NCI-H2196 (cell line): ENCODE measurements at regions not wholly inside any gene's neighbourhood (a gene's known extent, or its start where the extent isn't known, plus 50 kb on each side); places are given as distances from the start of the nearest gene placed in this dataset.

Source experiments
- DNase-seq: peaks from one replicate; lab custom pipeline; 2025; ENCODE audit not compliant: unreplicated experiment; lab: John Stamatoyannopoulos, UW

DNA sequence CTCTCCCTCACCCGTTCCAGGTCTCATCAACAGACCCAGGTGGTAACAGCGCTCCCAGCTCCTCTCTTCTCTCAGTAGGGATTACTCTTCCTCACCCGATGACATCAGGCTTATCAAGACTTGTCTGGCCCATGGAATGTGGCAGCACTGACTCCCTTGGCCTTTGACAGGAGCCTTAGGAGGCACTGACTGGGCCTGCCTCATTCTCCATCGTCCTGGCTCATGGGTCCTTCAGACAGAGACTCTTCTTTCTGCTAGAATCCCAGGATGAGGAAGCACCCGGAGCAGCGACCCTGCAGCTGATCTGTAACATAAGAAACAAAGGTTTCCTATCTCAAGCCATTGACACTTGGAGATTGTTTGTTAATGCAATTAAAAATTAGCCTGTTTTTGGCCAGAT, 1063.6 kb downstream of the TBC1D22A start:
- no peak for DNase-seq

- no peak for DNase-seq
These were observed 1060.0 kb downstream of the TBC1D22A start for GRCh38 chr22:47822422-47822821.

- no peak for DNase-seq
These were observed 1056.0 kb downstream of the TBC1D22A start for GRCh38 chr22:47818496-47818895.

GRCh38 chr22:47817380-47817779, 1054.9 kb downstream of the TBC1D22A start:
- no peak for DNase-seq

- DNase-seq: no peak
These were observed 1054.4 kb downstream of the TBC1D22A start for GRCh38 chr22:47816863-47817210.

DNA sequence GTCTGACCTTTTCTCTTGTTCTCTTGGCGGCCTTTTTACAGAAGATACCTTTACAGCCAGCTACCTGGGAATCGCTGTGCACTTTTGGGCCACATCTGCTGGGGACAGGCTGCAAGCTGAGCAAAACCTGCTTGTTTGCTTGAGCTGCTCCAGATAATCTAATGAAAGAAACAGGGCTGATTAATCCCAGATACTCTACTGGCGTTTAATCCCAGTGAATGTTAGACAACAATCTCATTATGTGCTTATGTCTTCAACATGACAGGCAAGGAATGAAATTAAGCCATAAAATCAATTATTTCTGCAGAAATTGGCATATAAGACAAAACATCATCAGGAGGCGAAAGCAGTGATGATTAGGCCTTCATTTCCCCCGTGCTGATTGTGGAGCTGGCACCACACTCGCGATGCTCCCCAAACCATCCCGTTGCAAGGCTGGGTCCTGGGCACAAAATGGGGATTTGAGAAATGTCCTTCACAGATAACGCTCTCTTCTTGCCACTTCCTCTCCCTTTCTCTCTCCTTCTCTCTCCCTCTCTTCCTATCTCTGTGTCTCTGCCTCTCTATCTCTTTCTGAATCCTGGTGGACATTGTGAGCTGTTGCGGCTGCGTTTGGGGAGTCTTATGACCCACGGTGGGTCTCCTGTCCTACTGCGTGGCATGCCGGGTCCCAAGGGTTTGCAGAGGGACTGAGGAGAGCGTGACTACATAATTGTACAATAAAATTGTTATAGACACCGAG, 1053.8 kb downstream of the TBC1D22A start:
- no peak for DNase-seq

DNA sequence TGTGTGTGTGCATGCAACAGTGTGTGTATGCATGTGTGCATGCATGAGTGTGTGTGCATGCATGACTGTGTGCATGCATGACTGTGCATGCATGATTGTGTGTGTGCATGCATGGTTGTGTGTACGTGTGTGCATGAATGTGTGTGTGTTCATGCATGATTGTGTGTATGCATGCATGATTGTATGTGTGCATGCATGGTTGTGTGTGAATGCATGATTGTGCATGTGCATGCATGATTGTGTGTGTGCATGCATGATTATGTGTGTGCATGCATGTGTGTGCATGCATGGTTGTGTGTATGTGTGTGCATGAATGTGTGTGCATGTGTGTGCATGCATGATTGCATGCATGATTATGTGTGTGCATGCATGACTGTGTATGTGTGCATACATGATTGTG, 1052.0 kb downstream of the TBC1D22A start:
- no peak for DNase-seq

GRCh38 chr22:47813661-47814060, 1051.2 kb downstream of the TBC1D22A start:
- no peak for DNase-seq

- DNase-seq: no peak
These were observed 1049.5 kb downstream of the TBC1D22A start for GRCh38 chr22:47811971-47812370.

DNA sequence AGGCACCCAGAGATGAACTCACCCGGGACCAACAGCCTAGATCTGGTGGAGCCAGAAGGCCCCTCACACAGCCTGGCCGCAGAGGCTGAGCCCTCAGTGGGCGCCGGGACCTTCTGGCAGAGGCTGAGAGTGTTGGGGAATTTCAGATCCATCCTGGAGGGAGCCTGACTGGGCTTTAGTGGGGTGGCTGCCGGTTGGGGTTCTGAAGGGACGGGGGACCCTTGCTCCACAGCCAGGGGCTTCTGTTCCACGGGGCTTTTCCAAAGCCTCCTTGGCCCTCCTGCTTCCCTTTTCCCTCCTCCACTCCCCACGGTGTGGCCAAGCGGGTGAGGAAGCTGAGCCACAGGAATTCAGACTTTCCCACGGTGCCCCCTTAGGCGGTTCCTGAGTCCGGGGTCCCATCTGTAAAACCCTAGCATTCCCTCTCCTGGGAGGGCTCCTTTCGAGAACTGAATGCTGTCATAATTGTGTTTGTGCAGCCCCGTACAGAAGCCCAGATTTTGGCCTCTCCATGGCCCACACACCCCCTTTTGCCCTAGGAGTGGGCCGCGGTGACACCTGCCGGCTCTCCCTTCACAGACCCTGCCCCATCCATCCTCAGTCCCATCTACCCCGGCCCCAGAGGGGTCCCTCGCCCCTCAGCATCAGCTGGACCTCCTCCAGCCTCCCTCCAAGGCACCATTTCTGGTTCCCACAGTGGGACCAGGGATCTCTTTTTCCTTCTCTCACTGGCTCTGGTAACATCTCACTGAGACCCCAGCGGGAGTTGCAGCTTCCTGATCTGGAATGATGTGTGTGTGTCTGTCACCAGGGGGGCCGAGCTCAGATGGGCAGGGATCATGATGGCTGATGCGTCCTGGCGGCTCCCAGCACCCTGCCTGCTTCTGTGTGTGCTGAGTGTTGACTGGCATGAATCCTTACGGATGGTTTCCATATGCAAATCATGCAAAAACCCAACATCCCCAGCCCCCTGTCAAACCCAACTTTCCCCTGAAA, 1048.4 kb downstream of the TBC1D22A start:
- no peak for DNase-seq

GRCh38 chr22:47808886-47809620, 1046.6 kb downstream of the TBC1D22A start:
- no peak for DNase-seq

DNA sequence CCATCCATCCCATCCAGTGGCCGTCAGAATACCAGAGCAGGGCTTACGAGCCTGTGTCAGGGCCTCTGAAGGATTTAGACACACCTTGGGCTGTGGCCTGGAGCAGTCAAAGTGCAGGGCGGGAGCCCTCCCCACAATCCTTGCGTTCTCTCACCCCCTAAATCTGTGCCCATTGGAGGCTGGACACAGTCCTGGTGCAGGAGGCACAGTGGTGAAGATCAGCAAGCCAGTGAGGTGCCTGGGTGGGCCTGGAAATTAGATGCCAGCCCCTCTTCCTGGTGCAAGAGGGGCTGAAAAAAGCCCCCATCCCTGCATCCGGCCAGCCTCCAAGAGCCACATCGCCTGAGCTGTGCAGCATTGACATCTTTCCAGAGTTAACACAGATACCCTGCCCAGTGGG, 1045.8 kb downstream of the TBC1D22A start:
- no peak for DNase-seq

GRCh38 chr22:47807506-47807905, 1045.1 kb downstream of the TBC1D22A start:
- no peak for DNase-seq

- DNase-seq: no peak
These were observed 1044.4 kb downstream of the TBC1D22A start for GRCh38 chr22:47806894-47807293.

DNA sequence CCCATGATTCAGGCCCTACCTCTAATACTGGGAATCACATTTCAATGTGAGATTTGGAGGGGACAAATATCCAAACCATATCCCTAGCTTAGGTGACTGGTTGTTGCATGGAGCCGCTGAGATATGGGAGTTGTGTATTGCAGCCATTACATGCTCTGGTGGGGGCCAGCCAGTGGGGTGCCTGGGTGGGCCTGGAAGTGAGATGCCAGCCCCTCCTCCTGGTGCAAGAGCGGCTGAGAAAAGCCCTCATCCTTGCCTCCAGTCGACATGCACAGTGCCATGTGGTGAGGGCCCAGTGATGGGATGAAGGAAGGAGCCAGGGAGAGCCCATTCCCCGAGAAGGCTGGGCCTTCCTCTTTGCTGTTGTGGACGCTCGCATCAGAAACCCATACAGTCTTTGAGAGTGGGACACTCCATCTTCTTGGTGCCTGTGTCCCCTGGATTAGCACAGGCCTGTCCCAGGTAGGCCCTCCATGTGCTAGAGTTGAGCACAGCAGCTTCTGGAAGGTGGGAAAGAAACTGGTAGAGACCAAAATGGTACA, 1043.0 kb downstream of the TBC1D22A start:
- DNase-seq: no peak

DNA sequence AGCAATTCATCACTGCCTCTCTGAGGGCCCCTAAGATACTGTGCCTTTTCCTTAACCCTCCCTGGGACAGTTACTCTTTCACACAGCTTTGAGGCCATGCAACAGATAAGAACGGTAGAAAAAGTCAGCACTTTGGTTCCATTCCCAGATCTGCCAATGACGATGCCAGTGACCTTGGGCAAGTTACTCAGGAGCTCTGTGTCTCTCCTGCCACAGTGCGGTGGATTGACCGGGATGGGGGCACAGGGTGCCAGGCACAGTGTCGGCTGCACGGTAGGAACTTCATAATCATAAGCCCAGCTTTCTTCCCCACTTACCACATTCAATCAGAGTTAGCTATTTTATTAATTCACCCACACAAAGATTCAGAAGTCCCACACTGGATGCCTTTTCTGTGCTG, 1041.8 kb downstream of the TBC1D22A start:
- DNase-seq: no peak

- no peak for DNase-seq
These were observed 1040.0 kb downstream of the TBC1D22A start for GRCh38 chr22:47802421-47802820.

- DNase-seq: no peak
These were observed 1039.2 kb downstream of the TBC1D22A start for GRCh38 chr22:47801541-47802245.

GRCh38 chr22:47798229-47798628, 1035.8 kb downstream of the TBC1D22A start:
- DNase-seq: no peak

- DNase-seq: no peak
These were observed 1035.0 kb downstream of the TBC1D22A start for GRCh38 chr22:47797342-47797945.
